Large intestine (tissue), 3 donors: ENCODE measurements at regions not wholly inside any gene's neighbourhood (a gene's known extent, or its start where the extent isn't known, plus 50 kb on each side); places are given as distances from the start of the nearest gene placed in this dataset.

Experiments used
- DNase-seq, 2 donors: peaks; one replicate each; pipeline versions ENCODE4 v3.0.0 to v3.0.0-alpha.2; 2013
- H3K27ac ChIP-seq: one replicate; pipeline ENCODE4 v1.5.1; 2013; ENCODE audit warnings: low read length
- H3K27me3 ChIP-seq: 2 replicates; pipeline ENCODE4 v1.6.1; 2013; ENCODE audit warnings: low read length; ENCODE audit not compliant: control insufficient read depth, insufficient read depth
- H3K36me3 ChIP-seq: 2 replicates; pipeline ENCODE4 v1.6.1; 2013; ENCODE audit warnings: low read length; ENCODE audit not compliant: control insufficient read depth, insufficient read depth
- H3K4me1 ChIP-seq: one replicate; pipeline ENCODE4 v1.6.1; 2013; ENCODE audit warnings: low read length; ENCODE audit not compliant: control insufficient read depth, insufficient read depth
- H3K4me3 ChIP-seq: one replicate; pipeline ENCODE4 v1.5.1; 2013; ENCODE audit warnings: low read length
- H3K9me3 ChIP-seq: one replicate; pipeline ENCODE4 v1.6.1; 2013; ENCODE audit warnings: mild to moderate bottlenecking, low read depth, low read length, moderate library complexity; ENCODE audit not compliant: control insufficient read depth
- WGBS: methylation state at CpG from one replicate; pipeline ENCODE4 v1.1.5; 2013; ENCODE audit warnings: low lambda C conversion rate; ENCODE audit not compliant: insufficient coverage; 5-methylcytosine and 5-hydroxymethylcytosine counted together

GRCh38 chr2:57160976-57161375 is 885.6 kb upstream of the VRK2 start:
- WGBS: no CpG with 5 or more reads among the region's 2 CpGs
- H3K9me3 ChIP-seq: no peaks in the 10 kb centered on the region
- H3K27me3 ChIP-seq: no peaks in the 10 kb centered on the region

GRCh38 chr2:57177176-57177575 is 869.4 kb upstream of the VRK2 start:
- no peak for DNase-seq
- Histone ChIP-seq H3K27me3 (no peaks in the 10 kb centered on the region), H3K4me1 (no peaks in the 10 kb centered on the region), H3K27ac (no peak overlapping the region), H3K36me3 (no peaks in the 10 kb centered on the region), H3K9me3 (no peaks in the 10 kb centered on the region), H3K4me3 (no peak overlapping the region)
- WGBS: no CpG with 5 or more reads among the region's 1 CpG

More at GRCh38 chr2:57160976-57161375, 885.6 kb upstream of the VRK2 start:
- H3K27ac ChIP-seq: no peak overlapping the region
- H3K36me3 ChIP-seq: no peaks in the 10 kb centered on the region
- no peak for DNase-seq
- H3K4me1 ChIP-seq: no peaks in the 10 kb centered on the region
- no peak overlapping the region for H3K4me3 ChIP-seq

GRCh38 chr2:57180042-57180567 is 866.5 kb upstream of the VRK2 start:
- Histone ChIP-seq H3K27me3 (no peaks in the 10 kb centered on the region), H3K4me3 (no peak overlapping the region), H3K4me1 (no peaks in the 10 kb centered on the region), H3K36me3 (no peaks in the 10 kb centered on the region), H3K9me3 (no peaks in the 10 kb centered on the region), H3K27ac (no peak overlapping the region)
- WGBS: 100% methylated on average over 2 of the region's 4 CpGs
- DNase-seq: no peak

GRCh38 chr2:57180678-57181077 is 865.9 kb upstream of the VRK2 start:
- Histone ChIP-seq H3K9me3 (no peaks in the 10 kb centered on the region), H3K36me3 (no peaks in the 10 kb centered on the region), H3K27ac (no peak overlapping the region), H3K27me3 (no peaks in the 10 kb centered on the region), H3K4me3 (no peak overlapping the region), H3K4me1 (no peaks in the 10 kb centered on the region)
- no peak for DNase-seq

GRCh38 chr2:57181315-57182038 is 865.1 kb upstream of the VRK2 start:
- H3K36me3 ChIP-seq: no peaks in the 10 kb centered on the region
- DNase-seq: no peak
- no peak overlapping the region for H3K27ac ChIP-seq
- no peaks in the 10 kb centered on the region for H3K27me3 ChIP-seq
- H3K4me3 ChIP-seq: no peak overlapping the region
- 40% methylated on average over 1 of the region's 1 CpG for WGBS
- no peaks in the 10 kb centered on the region for H3K4me1 ChIP-seq
- no peaks in the 10 kb centered on the region for H3K9me3 ChIP-seq

- Histone ChIP-seq H3K27ac (no peak overlapping the region), H3K27me3 (no peaks in the 10 kb centered on the region), H3K4me1 (no peaks in the 10 kb centered on the region), H3K9me3 (no peaks in the 10 kb centered on the region), H3K4me3 (no peak overlapping the region), H3K36me3 (no peaks in the 10 kb centered on the region)
- DNase-seq: no peak
Observed at GRCh38 chr2:57182916-57183315, 863.7 kb upstream of the VRK2 start.

GRCh38 chr2:57185568-57185967 is 861.0 kb upstream of the VRK2 start:
- Histone ChIP-seq H3K4me3 (no peak overlapping the region), H3K27me3 (no peaks in the 10 kb centered on the region), H3K4me1 (no peaks in the 10 kb centered on the region), H3K9me3 (no peaks in the 10 kb centered on the region), H3K36me3 (no peaks in the 10 kb centered on the region), H3K27ac (no peak overlapping the region)
- DNase-seq: no peak
- no CpG with 5 or more reads among the region's 3 CpGs for WGBS

GRCh38 chr2:57190007-57190406 is 856.6 kb upstream of the VRK2 start:
- no peak overlapping the region for H3K27ac ChIP-seq
- no peak overlapping the region for H3K4me3 ChIP-seq
- H3K9me3 ChIP-seq: no peaks in the 10 kb centered on the region
- no peak for DNase-seq
- no CpG with 5 or more reads among the region's 2 CpGs for WGBS
- no peaks in the 10 kb centered on the region for H3K27me3 ChIP-seq
- H3K36me3 ChIP-seq: no peaks in the 10 kb centered on the region
- no peaks in the 10 kb centered on the region for H3K4me1 ChIP-seq

- Histone ChIP-seq H3K9me3 (no peaks in the 10 kb centered on the region), H3K27me3 (no peaks in the 10 kb centered on the region), H3K36me3 (no peaks in the 10 kb centered on the region), H3K4me1 (peaks cover 6% of the 10 kb centered on the region), H3K4me3 (no peak overlapping the region), H3K27ac (no peak overlapping the region)
- DNase-seq: no peak
- 86% methylated on average over 1 of the region's 3 CpGs for WGBS
Observed at GRCh38 chr2:57199663-57200062, 846.9 kb upstream of the VRK2 start.

GRCh38 chr2:57204364-57204763 is 842.2 kb upstream of the VRK2 start:
- WGBS: no CpG with 5 or more reads among the region's 3 CpGs
- H3K27ac ChIP-seq: peak overlapping the region; percentile 25
- H3K4me3 ChIP-seq: no peak overlapping the region
- H3K27me3 ChIP-seq: no peaks in the 10 kb centered on the region
- no peaks in the 10 kb centered on the region for H3K36me3 ChIP-seq
- H3K9me3 ChIP-seq: no peaks in the 10 kb centered on the region
- H3K4me1 ChIP-seq: peaks cover 9% of the 10 kb centered on the region
- no peak for DNase-seq

- Histone ChIP-seq H3K4me3 (no peak overlapping the region), H3K9me3 (no peaks in the 10 kb centered on the region), H3K27me3 (no peaks in the 10 kb centered on the region), H3K4me1 (peaks cover 9% of the 10 kb centered on the region), H3K27ac (peak overlapping the region; percentile 55), H3K36me3 (no peaks in the 10 kb centered on the region)
- WGBS: no CpG with 5 or more reads among the region's 2 CpGs
- DNase-seq: no peak
Observed at GRCh38 chr2:57205241-57205640, 841.4 kb upstream of the VRK2 start.
